ENCODE measurements at regions not wholly inside any gene's neighbourhood (a gene's known extent, or its start where the extent isn't known, plus 50 kb on each side); places are given as distances from the start of the nearest gene placed in this dataset.

GRCh38 chr6:112833581-112834131 is 486.5 kb downstream of the RFPL4B start:
- H3K27ac ChIP-seq (ENCODE audit: low read length) = no peak overlapping the region
- no peaks in the 10 kb centered on the region for H3K27me3 ChIP-seq (ENCODE audit: control insufficient read depth, insufficient read depth, low read length)
- no peak for TF ChIP-seq POLR2AphosphoS5 (IDR thresholded peaks at IDR 0.05; ENCODE audit: low read depth, low read length)
- no peak for TF ChIP-seq CTCF (IDR thresholded peaks at IDR 0.05)
- no peak for TF ChIP-seq REST (IDR thresholded peaks at IDR 0.05; ENCODE audit: insufficient read depth in 1 of 2, low read depth in 2 of 2, low read length in 1 of 2)
- TF ChIP-seq TCF7L2 (IDR thresholded peaks at IDR 0.05; ENCODE audit: low read depth, low read length) = no peak
- no peak for TF ChIP-seq SIN3A (IDR thresholded peaks at IDR 0.05; ENCODE audit: borderline replicate concordance, insufficient read depth, low read depth, low read length)
- no peaks in the 10 kb centered on the region for H3K36me3 ChIP-seq (ENCODE audit: control insufficient read depth, insufficient read depth, low read length)
- DNase-seq (ENCODE audit: low read depth, low spot score) (no peak), ATAC-seq (no peak)
- POLR2A ChIA-PET = no interaction called here
- no peaks in the 10 kb centered on the region for H3K9me3 ChIP-seq (ENCODE audit: control insufficient read depth, insufficient read depth, low read depth, low read length)
- in situ Hi-C loops (cut with HindIII; ENCODE audit: low pct_unique_long_range_greater_than_20kb, low sequenced_read_pairs) (no loop called here), intact Hi-C loops (cut with micrococcal nuclease; ENCODE audit: unreplicated experiment) (no loop called here)
- H3K4me3 ChIP-seq (ENCODE audit: low read depth in 2 of 2, low read length in 2 of 2) = no peak overlapping the region
- no TSS peak for BruUV-seq (replicated peaks)
- H3K4me1 ChIP-seq (ENCODE audit: control insufficient read depth, insufficient read depth, low read length) = no peaks in the 10 kb centered on the region
- CTCF ChIA-PET = no interaction called here

GRCh38 chr6:112835078-112835477 is 487.9 kb downstream of the RFPL4B start:
- in situ Hi-C loops (cut with HindIII; ENCODE audit: low pct_unique_long_range_greater_than_20kb, low sequenced_read_pairs) = no loop called here
- Histone ChIP-seq H3K4me3 (ENCODE audit: low read depth in 2 of 2, low read length in 2 of 2) (no peak overlapping the region), H3K27ac (ENCODE audit: low read length) (no peak overlapping the region), H3K4me1 (ENCODE audit: control insufficient read depth, insufficient read depth, low read length) (no peaks in the 10 kb centered on the region), H3K9me3 (ENCODE audit: control insufficient read depth, insufficient read depth, low read depth, low read length) (no peaks in the 10 kb centered on the region), H3K27me3 (ENCODE audit: control insufficient read depth, insufficient read depth, low read length) (no peaks in the 10 kb centered on the region), H3K36me3 (ENCODE audit: control insufficient read depth, insufficient read depth, low read length) (no peaks in the 10 kb centered on the region)
- TF ChIP-seq TCF7L2 (IDR thresholded peaks at IDR 0.05; ENCODE audit: low read depth, low read length) (no peak), SIN3A (IDR thresholded peaks at IDR 0.05; ENCODE audit: borderline replicate concordance, insufficient read depth, low read depth, low read length) (no peak), REST (IDR thresholded peaks at IDR 0.05; ENCODE audit: insufficient read depth in 1 of 2, low read depth in 2 of 2, low read length in 1 of 2) (no peak), POLR2AphosphoS5 (IDR thresholded peaks at IDR 0.05; ENCODE audit: low read depth, low read length) (no peak), CTCF (IDR thresholded peaks at IDR 0.05) (no peak)
- no peak for ATAC-seq
- CTCF ChIA-PET = no interaction called here
- POLR2A ChIA-PET = no interaction called here
- intact Hi-C loops (cut with micrococcal nuclease; ENCODE audit: unreplicated experiment) = no loop called here
- no peak for DNase-seq (ENCODE audit: low read depth, low spot score)
- BruUV-seq (replicated peaks) = no TSS peak
